Neural progenitor cell (in vitro differentiated cells): ENCODE measurements at regions not wholly inside any gene's neighbourhood (a gene's known extent, or its start where the extent isn't known, plus 50 kb on each side); places are given as distances from the start of the nearest gene placed in this dataset.

Experiments used
- DNase-seq: peaks from one replicate; pipeline ENCODE4 v3.0.0-alpha.2; 2016; ENCODE audit warnings: low spot score
- H2AFZ ChIP-seq: fragments of 200-600 bp; sonication (generic); replicated peaks from 2 replicates; pipeline ENCODE4 v1.6.1; 2016; ENCODE audit warnings: antibody characterized with exemption
- H3F3A ChIP-seq: fragments of 200-600 bp; sonication (generic); 2 replicates; pipeline ENCODE4 v1.6.1; 2016; ENCODE audit warnings: antibody characterized with exemption, low read depth
- H3K27ac ChIP-seq: fragments of 200-600 bp; sonication (generic); 2 replicates; pipeline ENCODE4 v1.5.1; 2016; ENCODE audit warnings: mild to moderate bottlenecking
- H3K27me3 ChIP-seq: fragments of 200-600 bp; sonication (generic); 2 replicates; pipeline ENCODE4 v1.6.1; 2016; ENCODE audit warnings: mild to moderate bottlenecking, moderate library complexity
- H3K36me3 ChIP-seq: fragments of 200-600 bp; sonication (generic); 2 replicates; pipeline ENCODE4 v1.5.1; 2016
- H3K4me1 ChIP-seq: fragments of 200-600 bp; sonication (generic); 2 replicates; pipeline ENCODE4 v1.6.1; 2016; ENCODE audit warnings: mixed run types
- H3K4me2 ChIP-seq: fragments of 200-600 bp; sonication (generic); 2 replicates; pipeline ENCODE4 v1.6.1; 2016
- H3K4me3 ChIP-seq: fragments of 200-600 bp; sonication (generic); 2 replicates; pipeline ENCODE4 v1.5.1; 2016
- H3K79me2 ChIP-seq: fragments of 200-600 bp; sonication (generic); 2 replicates; pipeline ENCODE4 v1.6.1; 2016; ENCODE audit warnings: low read depth
- H3K9ac ChIP-seq: fragments of 200-600 bp; sonication (generic); 2 replicates; pipeline ENCODE4 v1.6.1; 2016
- H3K9me3 ChIP-seq: fragments of 200-600 bp; sonication (generic); 2 replicates; pipeline ENCODE4 v1.5.1; 2016; ENCODE audit warnings: low read depth
- H4K20me1 ChIP-seq: fragments of 200-600 bp; sonication (generic); 2 replicates; pipeline ENCODE4 v1.6.1; 2016; ENCODE audit warnings: low read depth
- H3K27ac Mint-ChIP-seq: 3 replicates; pipeline ENCODE4 v1.8.0; 2021; ENCODE audit warnings: mixed read lengths
- H3K27me3 Mint-ChIP-seq: 2 replicates; pipeline ENCODE4 v1.8.0; 2022; ENCODE audit warnings: low read depth, mild to moderate bottlenecking, inconsistent platforms, moderate library complexity, mixed read lengths; ENCODE audit not compliant: insufficient read depth
- H3K36me3 Mint-ChIP-seq: 3 replicates; pipeline ENCODE4 v1.8.0; 2021; ENCODE audit warnings: mixed read lengths
- H3K4me1 Mint-ChIP-seq: 3 replicates; pipeline ENCODE4 v1.8.0; 2021; ENCODE audit warnings: mixed read lengths
- H3K4me3 Mint-ChIP-seq: 3 replicates; pipeline ENCODE4 v1.8.0; 2021; ENCODE audit warnings: mild to moderate bottlenecking, moderate library complexity, mixed read lengths
- H3K9me3 Mint-ChIP-seq: 3 replicates; pipeline ENCODE4 v1.8.0; 2020; ENCODE audit warnings: mixed read lengths
- EZH2 ChIP-seq: fragments of 200-600 bp; sonication (generic); IDR thresholded peaks from 2 replicates; pipeline ENCODE4 v1.6.1; 2017; ENCODE audit warnings: antibody characterized with exemption, mild to moderate bottlenecking, moderate library complexity
- EZH2phosphoT487 ChIP-seq: fragments of 200-600 bp; sonication (generic); IDR thresholded peaks from 2 replicates; pipeline ENCODE4 v1.6.1; 2017; ENCODE audit warnings: antibody characterized with exemption
- TF ChIP-seq, protein P1 (sequence below): fragments of 200-600 bp; sonication (generic); IDR thresholded peaks from 2 replicates; pipeline ENCODE4 v1.5.1; 2017; ENCODE audit warnings: antibody characterized with exemption, mild to moderate bottlenecking

GRCh38 chr20:41897708-41898107, 279.5 kb upstream of the CHD6 start:
- Histone ChIP-seq H3K9ac (no peak overlapping the region), H3K27ac (no peak overlapping the region)
- no peaks in the 10 kb centered on the region for H3K9me3 Mint-ChIP-seq

GRCh38 chr20:41895241-41896032, 277.3 kb upstream of the CHD6 start:
- Histone ChIP-seq H3K4me1 (peaks cover 10% of the 10 kb centered on the region), H3K36me3 (no peaks in the 10 kb centered on the region), H4K20me1 (no peaks in the 10 kb centered on the region), H2AFZ (no peak overlapping the region), H3K9ac (no peak overlapping the region), H3K4me3 (no peak overlapping the region), H3K79me2 (no peaks in the 10 kb centered on the region), H3F3A (no peaks in the 10 kb centered on the region), H3K27me3 (no peaks in the 10 kb centered on the region), H3K27ac (no peak overlapping the region), H3K9me3 (no peaks in the 10 kb centered on the region), H3K4me2 (no peak overlapping the region)
- H3K4me1 Mint-ChIP-seq, result peaks cover 9% of the 10 kb centered on the region
- no peaks in the 10 kb centered on the region for H3K36me3 Mint-ChIP-seq
- peaks cover 2% of the 10 kb centered on the region for H3K9me3 Mint-ChIP-seq
- no peak overlapping the region for H3K4me3 Mint-ChIP-seq
- peaks cover 21% of the 10 kb centered on the region for H3K27me3 Mint-ChIP-seq
- H3K27ac Mint-ChIP-seq, result no peak overlapping the region
- TF ChIP-seq, protein P1, sequence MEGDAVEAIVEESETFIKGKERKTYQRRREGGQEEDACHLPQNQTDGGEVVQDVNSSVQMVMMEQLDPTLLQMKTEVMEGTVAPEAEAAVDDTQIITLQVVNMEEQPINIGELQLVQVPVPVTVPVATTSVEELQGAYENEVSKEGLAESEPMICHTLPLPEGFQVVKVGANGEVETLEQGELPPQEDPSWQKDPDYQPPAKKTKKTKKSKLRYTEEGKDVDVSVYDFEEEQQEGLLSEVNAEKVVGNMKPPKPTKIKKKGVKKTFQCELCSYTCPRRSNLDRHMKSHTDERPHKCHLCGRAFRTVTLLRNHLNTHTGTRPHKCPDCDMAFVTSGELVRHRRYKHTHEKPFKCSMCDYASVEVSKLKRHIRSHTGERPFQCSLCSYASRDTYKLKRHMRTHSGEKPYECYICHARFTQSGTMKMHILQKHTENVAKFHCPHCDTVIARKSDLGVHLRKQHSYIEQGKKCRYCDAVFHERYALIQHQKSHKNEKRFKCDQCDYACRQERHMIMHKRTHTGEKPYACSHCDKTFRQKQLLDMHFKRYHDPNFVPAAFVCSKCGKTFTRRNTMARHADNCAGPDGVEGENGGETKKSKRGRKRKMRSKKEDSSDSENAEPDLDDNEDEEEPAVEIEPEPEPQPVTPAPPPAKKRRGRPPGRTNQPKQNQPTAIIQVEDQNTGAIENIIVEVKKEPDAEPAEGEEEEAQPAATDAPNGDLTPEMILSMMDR, result no peak
- no peak for TF ChIP-seq EZH2phosphoT487
- no peak for TF ChIP-seq EZH2
- DNase-seq, result no peak

More at GRCh38 chr20:41897708-41898107, 279.5 kb upstream of the CHD6 start:
- H3K4me2 ChIP-seq, result no peak overlapping the region
- no peaks in the 10 kb centered on the region for H3K27me3 ChIP-seq
- DNase-seq, result no peak
- H3K4me3 Mint-ChIP-seq, result no peak overlapping the region
- no peaks in the 10 kb centered on the region for H3K36me3 ChIP-seq
- H3K36me3 Mint-ChIP-seq, result no peaks in the 10 kb centered on the region
- H3K4me1 Mint-ChIP-seq, result peaks cover 3% of the 10 kb centered on the region
- H3K9me3 ChIP-seq, result no peaks in the 10 kb centered on the region
- H4K20me1 ChIP-seq, result no peaks in the 10 kb centered on the region
- no peak overlapping the region for H2AFZ ChIP-seq
- no peaks in the 10 kb centered on the region for H3K79me2 ChIP-seq
- H3K4me1 ChIP-seq, result peaks cover 6% of the 10 kb centered on the region
- no peak overlapping the region for H3K4me3 ChIP-seq
- H3K27ac Mint-ChIP-seq, result no peak overlapping the region
- H3F3A ChIP-seq, result no peaks in the 10 kb centered on the region
- peaks cover 12% of the 10 kb centered on the region for H3K27me3 Mint-ChIP-seq
- TF ChIP-seq EZH2phosphoT487 (no peak), EZH2 (no peak)
- TF ChIP-seq, protein P1, result no peak

GRCh38 chr20:41894255-41894963, 276.2 kb upstream of the CHD6 start:
- H3K27ac Mint-ChIP-seq, result no peak overlapping the region
- no peaks in the 10 kb centered on the region for H4K20me1 ChIP-seq
- peak overlapping the region; percentile 16 for H3K4me3 Mint-ChIP-seq
- H3K4me1 ChIP-seq, result peaks cover 19% of the 10 kb centered on the region
- no peaks in the 10 kb centered on the region for H3K9me3 ChIP-seq
- H3K36me3 ChIP-seq, result no peaks in the 10 kb centered on the region
- no peak overlapping the region for H3K27ac ChIP-seq
- peaks cover 24% of the 10 kb centered on the region for H3K27me3 Mint-ChIP-seq
- no peak overlapping the region for H3K4me3 ChIP-seq
- TF ChIP-seq, protein P1, result no peak
- TF ChIP-seq EZH2phosphoT487, result no peak
- TF ChIP-seq EZH2, result no peak
- no peak for DNase-seq
- no peaks in the 10 kb centered on the region for H3K79me2 ChIP-seq
- H3K4me1 Mint-ChIP-seq, result peaks cover 19% of the 10 kb centered on the region
- no peaks in the 10 kb centered on the region for H3K27me3 ChIP-seq
- no peaks in the 10 kb centered on the region for H3K36me3 Mint-ChIP-seq
- peaks cover 9% of the 10 kb centered on the region for H3F3A ChIP-seq
- H2AFZ ChIP-seq, result no peak overlapping the region
- H3K4me2 ChIP-seq, result no peak overlapping the region
- peaks cover 2% of the 10 kb centered on the region for H3K9me3 Mint-ChIP-seq
- H3K9ac ChIP-seq, result no peak overlapping the region
